T47D (cell line): ENCODE measurements at regions not wholly inside any gene's neighbourhood (a gene's known extent, or its start where the extent isn't known, plus 50 kb on each side); places are given as distances from the start of the nearest gene placed in this dataset.

Experiments used
- DNase-seq, 2 experiments: peaks; one replicate each; pipeline versions ENCODE4 v3.0.0 to v3.0.0-alpha.2; 2011 to 2012; ENCODE audit warnings: low read depth in 1 of 2, low spot score in 1 of 2
- JUND ChIP-seq: IDR thresholded peaks from 2 replicates; pipeline ENCODE4 v1.6.1; 2012; ENCODE audit warnings: low read depth
- in situ Hi-C: cut with HindIII; loops from 2 replicates; pipeline ENCODE4 v1.10.0; 2016; ENCODE audit warnings: low sequenced_read_pairs, low pct_unique_long_range_greater_than_20kb

- no peak for TF ChIP-seq JUND
- DNase-seq: no peak
- in situ Hi-C loops: no loop called here
Observed at GRCh38 chr14:104366931-104367865, 212.4 kb upstream of the C14orf180 start.

- in situ Hi-C loops: no loop called here
- TF ChIP-seq JUND: no peak
- DNase-seq: no peak
Observed at GRCh38 chr14:104367866-104368750, 211.5 kb upstream of the C14orf180 start.

DNA sequence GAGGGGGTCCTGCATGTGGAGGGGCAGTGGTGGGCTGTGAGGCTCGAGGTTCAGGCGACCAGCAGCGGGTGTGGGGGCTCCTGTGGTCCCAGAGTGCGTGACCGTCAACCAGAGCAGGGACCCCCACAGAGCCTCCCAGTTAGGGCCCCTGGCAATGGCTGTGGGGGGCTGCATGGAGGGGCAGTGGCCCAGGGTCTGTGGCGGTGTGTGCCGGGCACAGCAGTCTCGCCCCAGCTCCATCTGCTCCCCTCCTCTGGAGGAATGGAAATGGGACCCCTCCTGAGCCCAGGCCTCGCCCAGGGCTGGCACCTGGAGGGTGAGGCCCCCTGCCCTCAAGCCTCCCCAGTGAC lies 210.8 kb upstream of the C14orf180 start:
- TF ChIP-seq JUND: no peak
- in situ Hi-C loops: no loop called here
- DNase-seq: no peak

DNA sequence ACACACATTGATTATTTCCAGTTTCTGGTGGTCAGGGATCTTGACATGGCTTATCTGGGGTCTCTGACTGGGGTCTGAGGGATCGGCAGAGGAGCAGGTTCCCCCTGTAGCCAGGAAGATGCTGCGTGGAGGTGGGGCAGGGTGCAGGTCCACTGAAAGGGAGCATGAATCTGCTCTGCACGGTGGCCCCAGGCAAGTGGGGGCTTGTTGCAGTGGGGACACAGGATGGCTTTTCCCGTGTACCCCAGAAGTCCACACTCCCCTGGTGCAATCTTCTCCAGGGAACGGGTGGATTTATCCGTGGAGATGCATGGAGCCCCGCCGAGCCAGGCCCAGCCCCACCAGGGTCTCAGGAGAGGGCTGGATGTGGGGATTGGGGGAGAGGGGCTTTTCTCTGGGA lies 210.4 kb upstream of the C14orf180 start:
- in situ Hi-C loops: no loop called here
- TF ChIP-seq JUND: no peak
- no peak for DNase-seq

DNA sequence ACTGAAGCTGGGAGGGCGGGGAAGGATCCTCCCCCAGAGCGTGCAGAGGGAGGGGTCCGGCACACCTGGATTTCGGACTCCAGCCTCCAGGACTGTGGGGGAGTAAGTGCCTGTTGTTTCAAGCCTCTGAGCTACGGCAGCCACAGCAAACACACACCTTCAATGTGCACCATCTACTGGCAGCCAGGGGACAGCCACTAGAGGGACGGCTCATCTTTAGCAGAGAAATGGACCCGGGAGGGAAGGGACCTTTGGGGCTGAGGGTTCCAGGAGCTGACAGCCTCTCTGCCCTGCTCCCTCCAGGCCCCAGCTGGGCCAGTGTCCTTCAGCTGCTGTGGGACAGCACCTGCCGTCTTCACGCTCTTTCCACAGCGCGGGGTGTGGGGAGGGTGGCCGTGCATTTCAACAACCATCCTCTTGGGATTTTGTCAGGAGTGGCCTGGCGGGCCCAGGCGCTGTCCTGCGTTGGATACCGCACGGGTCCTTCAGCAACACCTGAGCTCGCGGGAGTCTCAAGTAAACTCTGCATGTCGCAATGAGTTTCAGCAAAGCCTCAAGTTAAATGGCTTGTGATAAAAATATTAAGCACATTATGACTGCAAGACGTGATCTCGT lies 209.2 kb upstream of the C14orf180 start:
- no peak for TF ChIP-seq JUND
- in situ Hi-C loops: no loop called here
- DNase-seq: peak; percentile 72 to 80

- in situ Hi-C loops: no loop called here
- no peak for DNase-seq
- TF ChIP-seq JUND: no peak
Observed at GRCh38 chr14:104371031-104371430, 208.5 kb upstream of the C14orf180 start.

GRCh38 chr14:104371917-104372316 lies 207.6 kb upstream of the C14orf180 start:
- no peak for DNase-seq
- no peak for TF ChIP-seq JUND
- in situ Hi-C loops: no loop called here

- TF ChIP-seq JUND: no peak
- DNase-seq: no peak
- in situ Hi-C loops: no loop called here
Observed at GRCh38 chr14:104372390-104373054, 207.0 kb upstream of the C14orf180 start.

DNA sequence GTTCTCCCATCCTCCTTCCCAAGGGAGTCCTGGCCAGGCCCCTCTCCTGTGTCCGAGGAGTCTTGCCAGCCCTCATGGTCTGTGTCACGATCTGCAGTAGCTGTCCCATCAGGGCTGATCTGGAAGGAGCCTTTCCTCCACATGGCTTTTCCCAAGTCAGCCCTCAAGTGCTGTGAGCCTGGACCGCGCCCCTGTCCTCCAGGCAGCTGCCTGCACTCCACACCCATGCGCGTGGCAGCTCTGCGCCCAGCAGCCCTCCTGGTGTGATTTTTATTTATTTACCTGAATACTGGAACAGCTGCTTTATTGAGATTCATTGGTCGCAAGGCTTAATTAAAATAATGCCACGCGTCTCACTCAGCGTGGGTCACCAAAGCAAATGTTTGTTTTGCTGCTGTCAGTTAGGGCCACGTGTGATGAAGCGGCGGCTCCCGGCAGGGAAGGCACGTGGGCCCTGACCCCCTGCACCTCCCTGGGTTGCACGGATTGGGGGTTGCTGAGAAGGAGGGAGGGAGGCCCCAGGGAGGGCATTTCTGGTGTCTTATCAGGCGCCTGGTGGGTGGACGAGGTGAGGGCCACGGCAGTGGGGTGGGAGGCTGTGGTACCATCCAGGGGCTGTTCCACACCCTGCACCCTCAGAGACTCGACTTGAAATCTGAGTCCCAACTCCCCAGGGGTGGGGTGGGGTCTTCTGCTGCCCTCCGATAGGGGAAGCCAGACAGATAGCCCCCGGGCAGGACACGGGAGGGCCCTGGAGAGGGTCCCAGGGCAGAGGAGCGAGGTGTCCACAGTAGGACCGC lies 206.3 kb upstream of the C14orf180 start:
- no peak for DNase-seq
- in situ Hi-C loops: no loop called here
- TF ChIP-seq JUND: no peak

- in situ Hi-C loops: no loop called here
- no peak for DNase-seq
- no peak for TF ChIP-seq JUND
Observed at GRCh38 chr14:104373855-104374717, 205.5 kb upstream of the C14orf180 start.

DNA sequence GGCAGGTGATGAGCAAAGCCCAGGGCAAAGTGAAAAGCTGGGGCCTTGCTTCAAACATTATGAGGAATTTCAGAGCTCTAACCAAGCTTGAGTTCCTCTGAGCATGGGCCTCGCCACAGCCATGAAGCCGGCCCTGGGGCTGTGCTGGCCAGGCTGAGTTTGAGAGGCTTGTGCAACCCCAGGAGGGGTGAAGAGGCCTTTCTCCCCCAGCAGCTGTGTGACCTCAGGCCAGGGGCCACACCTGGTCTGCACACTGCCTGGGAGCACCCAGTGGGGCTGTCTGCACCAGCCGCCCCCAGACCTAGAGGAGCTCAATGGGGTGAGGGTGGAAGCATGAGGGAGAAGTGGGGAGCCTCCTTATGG lies 204.9 kb upstream of the C14orf180 start:
- in situ Hi-C loops: no loop called here
- no peak for TF ChIP-seq JUND

More for the DNA sequence above, 204.9 kb upstream of the C14orf180 start:
- DNase-seq: no peak
